H1 (cell line): ENCODE measurements at regions not wholly inside any gene's neighbourhood (a gene's known extent, or its start where the extent isn't known, plus 50 kb on each side); places are given as distances from the start of the nearest gene placed in this dataset.

Source experiments
- CTCF ChIA-PET: fragments of 300-600 bp; sonication (Branson Sonifier 250); formaldehyde crosslinking; loops from one replicate; lab custom pipeline; 2021; ENCODE audit not compliant: partially characterized antibody; lab: Charles Lee
- POLR2A ChIA-PET: fragments of 300-600 bp; sonication (Branson Sonifier 250); formaldehyde crosslinking; loops from one replicate; lab custom pipeline; 2021; ENCODE audit warnings: inconsistent platforms; ENCODE audit not compliant: partially characterized antibody; lab: Charles Lee
- DNase-seq, 2 experiments: peaks; one replicate each; pipeline versions ENCODE4 v3.0.0 to v3.0.0-alpha.2; 2010 to 2022; ENCODE audit warnings: low spot score in 2 of 2, low read depth in 1 of 2, mixed read lengths in 1 of 2
- FAIRE-seq: peaks from 2 replicates; lab custom pipeline; 2011; peaks lifted over from hg19 to GRCh38; lab: Jason Lieb, UNC
- H2AFZ ChIP-seq: 2 replicates; pipeline ENCODE4 v1.8.1; 2012; ENCODE audit warnings: low read length, inconsistent platforms
- H2AK5ac ChIP-seq: 2 replicates; pipeline ENCODE4 v1.6.1; 2013; ENCODE audit warnings: low read depth, low read length
- H2BK120ac ChIP-seq: replicated peaks from 2 replicates; pipeline ENCODE3; 2013; ENCODE audit warnings: low read depth, low read length, inconsistent platforms
- H2BK12ac ChIP-seq: 2 replicates; pipeline ENCODE4 v1.6.1; 2013; ENCODE audit warnings: low read depth, low read length
- H2BK15ac ChIP-seq: 2 replicates; pipeline ENCODE4 v1.6.1; 2013; ENCODE audit warnings: low read length
- H2BK20ac ChIP-seq: 2 replicates; pipeline ENCODE4 v1.6.1; 2013; ENCODE audit warnings: low read length
- H2BK5ac ChIP-seq: 2 replicates; pipeline ENCODE4 v1.6.1; 2013; ENCODE audit warnings: low read depth, low read length
- H3K14ac ChIP-seq: 2 replicates; pipeline ENCODE4 v1.6.1; 2013; ENCODE audit warnings: inconsistent platforms; ENCODE audit not compliant: insufficient read length
- H3K18ac ChIP-seq: 2 replicates; pipeline ENCODE4 v1.6.1; 2013; ENCODE audit warnings: low read length; ENCODE audit errors: extremely low read depth
- H3K23ac ChIP-seq: 2 replicates; pipeline ENCODE4 v1.6.1; 2013; ENCODE audit warnings: inconsistent platforms; ENCODE audit not compliant: insufficient read length
- H3K23me2 ChIP-seq: 2 replicates; pipeline ENCODE4 v1.6.1; 2013; ENCODE audit warnings: low read depth, low read length
- H3K27ac ChIP-seq: 2 replicates; pipeline ENCODE4 v1.6.1; 2011; ENCODE audit warnings: low read depth, low read length, inconsistent platforms
- H3K27me3 ChIP-seq, 4 experiments: replicated peaks in 1 of 4; 1 replicate in 1 of 4; 2 replicates in 3 of 4; pipeline versions ENCODE4 v1.6.1 to v1.8.1; 2011 to 2013; ENCODE audit warnings: low read length in 3 of 4, mild to moderate bottlenecking in 3 of 4, inconsistent platforms in 2 of 4, mixed read lengths in 2 of 4, moderate library complexity in 1 of 4; ENCODE audit not compliant: control insufficient read depth in 3 of 4, insufficient read depth in 3 of 4; ENCODE audit errors: extremely low read depth in 1 of 4
- H3K36me3 ChIP-seq, 4 experiments: 2 replicates each; pipeline versions ENCODE4 v1.6.1 to v1.8.1; 2011 to 2013; ENCODE audit warnings: mild to moderate bottlenecking in 4 of 4, low read length in 3 of 4, moderate library complexity in 2 of 4, control low read depth in 1 of 4, inconsistent platforms in 1 of 4; ENCODE audit not compliant: insufficient read depth in 4 of 4, control insufficient read depth in 2 of 4
- H3K4ac ChIP-seq: replicated peaks from 2 replicates; pipeline ENCODE3; 2013; ENCODE audit warnings: low read length, low read depth, mixed read lengths, inconsistent platforms; ENCODE audit not compliant: insufficient read length
- H3K4me1 ChIP-seq, 4 experiments: replicated peaks in 1 of 4; 1 replicate in 1 of 4; 2 replicates in 3 of 4; pipeline versions ENCODE4 v1.6.1 to v1.8.1; 2011 to 2013; ENCODE audit warnings: low read length in 3 of 4, inconsistent platforms in 2 of 4, mixed read lengths in 1 of 4; ENCODE audit not compliant: insufficient read depth in 4 of 4, control insufficient read depth in 3 of 4
- H3K4me2 ChIP-seq, 2 experiments: 2 replicates each; pipeline versions ENCODE4 v1.6.1 to v1.8.1; 2011 to 2013; ENCODE audit warnings: low read depth in 2 of 2, low read length in 2 of 2, control low read depth in 1 of 2, inconsistent platforms in 1 of 2, mild to moderate bottlenecking in 1 of 2; ENCODE audit not compliant: insufficient read depth in 1 of 2
- H3K4me3 ChIP-seq, 4 experiments: fragments of 200-600, 300-600 bp in 1 of 4; sonication (generic), shearing (Covaris generic), sonication (Bioruptor Twin) in 1 of 4; 2 replicates each; pipeline versions ENCODE4 v1.5.1 to v1.8.1; 2011 to 2016; ENCODE audit warnings: low read length in 4 of 4, low read depth in 3 of 4, control low read depth in 2 of 4, inconsistent platforms in 2 of 4, mild to moderate bottlenecking in 2 of 4, mixed read lengths in 1 of 4, moderate library complexity in 1 of 4; ENCODE audit not compliant: insufficient read depth in 2 of 4; ENCODE audit errors: extremely low read depth in 1 of 4
- H3K56ac ChIP-seq: replicated peaks from 2 replicates; pipeline ENCODE3; 2013; ENCODE audit warnings: low read depth, mild to moderate bottlenecking, mixed read lengths, low read length, inconsistent platforms; ENCODE audit not compliant: insufficient read length
- H3K79me1 ChIP-seq: 2 replicates; pipeline ENCODE4 v1.6.1; 2013; ENCODE audit warnings: low read depth, low read length, control low read depth
- H3K79me2 ChIP-seq, 2 experiments: 2 replicates each; pipeline versions ENCODE4 v1.6.1 to v1.8.1; 2012 to 2013; ENCODE audit warnings: low read length in 2 of 2, mild to moderate bottlenecking in 2 of 2, inconsistent platforms in 1 of 2; ENCODE audit not compliant: insufficient read depth in 2 of 2, control insufficient read depth in 1 of 2
- H3K9ac ChIP-seq, 4 experiments: replicated peaks in 1 of 4; 1 replicate in 1 of 4; 2 replicates in 3 of 4; pipeline versions ENCODE4 v1.6.1 to v1.8.1; 2011 to 2013; ENCODE audit warnings: low read depth in 3 of 4, low read length in 3 of 4, control low read depth in 2 of 4, mild to moderate bottlenecking in 2 of 4, moderate library complexity in 2 of 4, inconsistent platforms in 1 of 4; ENCODE audit errors: extremely low read depth in 1 of 4
- H3K9me3 ChIP-seq, 2 experiments: 2 replicates each; pipeline versions ENCODE4 v1.6.1 to v1.8.1; 2012 to 2013; ENCODE audit warnings: mild to moderate bottlenecking in 2 of 2, moderate library complexity in 2 of 2, control low read depth in 1 of 2, inconsistent platforms in 1 of 2, low read depth in 1 of 2, low read length in 1 of 2, mixed read lengths in 1 of 2; ENCODE audit not compliant: insufficient read depth in 2 of 2
- H4K20me1 ChIP-seq, 2 experiments: replicated peaks in 1 of 2; 2 replicates each; pipeline versions ENCODE3 to v1.8.1; 2011 to 2013; ENCODE audit warnings: inconsistent platforms in 2 of 2, low read length in 2 of 2, mild to moderate bottlenecking in 1 of 2; ENCODE audit not compliant: insufficient read depth in 2 of 2, control insufficient read depth in 1 of 2
- H4K5ac ChIP-seq: 2 replicates; pipeline ENCODE4 v1.6.1; 2013; ENCODE audit warnings: low read length, low read depth, mixed read lengths, inconsistent platforms; ENCODE audit not compliant: insufficient read length
- H4K8ac ChIP-seq: 2 replicates; pipeline ENCODE4 v1.8.0; 2013; ENCODE audit warnings: mild to moderate bottlenecking, moderate library complexity, low read length, inconsistent platforms; ENCODE audit not compliant: insufficient read depth; ENCODE audit errors: extremely low read depth
- H4K91ac ChIP-seq: replicated peaks from 2 replicates; pipeline ENCODE3; 2013; ENCODE audit warnings: low read length, mixed read lengths, inconsistent platforms; ENCODE audit not compliant: insufficient read length
- BRCA1 ChIP-seq: IDR thresholded peaks from 2 replicates; pipeline ENCODE4 v1.6.1; 2012; ENCODE audit warnings: low read depth, low read length, improper control_type of control experiment
- CBX8 ChIP-seq: fragments of 300-800, 300-1000 bp; sonication (generic); IDR thresholded peaks from 2 replicates; pipeline ENCODE4 v1.7.1; 2016; ENCODE audit warnings: low read depth, low read length, borderline replicate concordance
- CHD1 ChIP-seq: IDR thresholded peaks from 2 replicates; pipeline ENCODE4 v1.6.1; 2012; ENCODE audit warnings: low read depth, low read length, improper control_type of control experiment
- CTBP2 ChIP-seq: IDR thresholded peaks from 2 replicates; pipeline ENCODE4 v1.7.0; 2011; ENCODE audit warnings: borderline replicate concordance, mild to moderate bottlenecking, moderate library complexity, mixed read lengths, low read length; ENCODE audit not compliant: insufficient read depth, insufficient read length
- KDM1A ChIP-seq: fragments of 200-600, 300-600 bp; sonication (generic); IDR thresholded peaks from 2 replicates; pipeline ENCODE4 v1.7.1; 2016; ENCODE audit warnings: mild to moderate bottlenecking, low read length, borderline replicate concordance
- KDM4A ChIP-seq: IDR thresholded peaks from one replicate; pipeline ENCODE4 v1.7.1; 2012; ENCODE audit warnings: low read depth, mild to moderate bottlenecking, moderate library complexity, low read length, inconsistent platforms; ENCODE audit not compliant: severe bottlenecking
- MAFK ChIP-seq: IDR thresholded peaks from 2 replicates; pipeline ENCODE4 v1.6.1; 2012; ENCODE audit warnings: low read depth, mild to moderate bottlenecking, improper control_type of control experiment, low read length
- NRF1 ChIP-seq: IDR thresholded peaks from 2 replicates; pipeline ENCODE4 v1.6.1; 2011; ENCODE audit warnings: mild to moderate bottlenecking, low read depth, low read length, improper control_type of control experiment
- POU5F1 ChIP-seq: IDR thresholded peaks from 2 replicates; pipeline ENCODE4 v1.6.1; 2011; ENCODE audit warnings: low read depth, mild to moderate bottlenecking, low read length, moderate library complexity
- RFX5 ChIP-seq: IDR thresholded peaks from 2 replicates; pipeline ENCODE4 v1.6.1; 2011; ENCODE audit warnings: low read depth, low read length, improper control_type of control experiment, borderline replicate concordance
- SIRT6 ChIP-seq: IDR thresholded peaks from one replicate; pipeline ENCODE4 v1.7.1; 2012; ENCODE audit warnings: low read length, inconsistent platforms
- SP1 ChIP-seq: IDR thresholded peaks from 2 replicates; pipeline ENCODE4 v1.6.1; 2011; ENCODE audit warnings: low read depth, low read length
- TAF7 ChIP-seq: optimal IDR thresholded peaks from 2 replicates; pipeline ENCODE3; 2011; ENCODE audit warnings: low read depth, mild to moderate bottlenecking, inconsistent platforms, low read length, moderate library complexity, borderline replicate concordance
- WGBS, 2 experiments: shearing (Covaris generic) in 1 of 2; methylation state at CpG; one replicate each; pipeline versions ENCODE4 v1.1.6 to v1.1.7; 2013 to 2015; ENCODE audit warnings: low lambda C conversion rate in 2 of 2, mixed read lengths in 2 of 2, inconsistent platforms in 1 of 2, low coverage in 1 of 2, missing lambda C conversion rate in 1 of 2; ENCODE audit not compliant: insufficient replicate concordance in 2 of 2, insufficient coverage in 1 of 2, insufficient read length in 1 of 2; ENCODE audit errors: extremely low coverage in 1 of 2, missing lambda C conversion rate in 1 of 2; 5-methylcytosine and 5-hydroxymethylcytosine counted together
- TF ChIP-seq, protein P1 (sequence below): IDR thresholded peaks from 2 replicates; pipeline ENCODE4 v1.6.1; 2011; ENCODE audit warnings: low read length, improper control_type of control experiment

DNA sequence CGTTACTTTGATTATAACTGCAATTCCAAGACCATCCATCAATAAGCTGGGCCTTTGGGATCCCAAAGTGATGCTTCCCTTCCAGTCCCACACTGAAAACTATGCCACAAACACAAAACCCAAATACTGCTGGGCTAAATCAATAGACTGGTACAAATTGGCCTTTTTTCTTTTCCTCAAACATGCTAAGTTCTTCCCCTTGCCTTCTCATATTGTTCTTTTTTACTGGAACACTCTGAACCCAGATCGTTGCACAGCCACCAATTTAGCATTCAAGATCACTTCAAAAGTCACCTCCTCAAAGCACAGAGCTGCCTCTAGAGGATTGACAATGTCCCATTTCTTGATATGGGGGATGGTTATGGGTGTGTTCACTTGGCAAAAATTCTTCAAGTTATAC, 66.0 kb downstream of the ACTL7B start:
- H3K79me1 ChIP-seq: no peaks in the 10 kb centered on the region
- H3K18ac ChIP-seq: no peak overlapping the region
- H4K5ac ChIP-seq: no peak overlapping the region
- no peak overlapping the region for H3K23ac ChIP-seq
- ChIA-PET CTCF (interaction anchor here (0.7 to 1.3 kb wide), 2 partner anchors 9 to 33 kb away, joined by 3 read pairs; no protein-coding TSS in a partner anchor), POLR2A (no interaction called here)
- no peaks in the 10 kb centered on the region for H4K20me1 ChIP-seq
- DNase-seq (no peak), FAIRE-seq (no peak)
- 64% methylated on average over 2 of the region's 2 CpGs; no CpG with 5 or more reads in 1 of the 2 experiments for WGBS, 2 experiments
- no peak overlapping the region for H2AFZ ChIP-seq
- H3K56ac ChIP-seq: no peak overlapping the region
- no peak overlapping the region for H2AK5ac ChIP-seq
- no peak overlapping the region for H3K27ac ChIP-seq
- no peak overlapping the region for H2BK120ac ChIP-seq
- H2BK12ac ChIP-seq: no peak overlapping the region
- H3K36me3 ChIP-seq: no peaks in the 10 kb centered on the region
- H3K4me1 ChIP-seq: peaks cover 0 to 3% (median 1%) of the 10 kb centered on the region in 4 experiments; a peak in 2 of 7 replicates
- no peak for TF ChIP-seq BRCA1
- no peak for TF ChIP-seq CHD1
- no peak for TF ChIP-seq NRF1
- no peak for TF ChIP-seq KDM1A
- no peak for TF ChIP-seq CTBP2
- no peak for TF ChIP-seq POU5F1
- TF ChIP-seq, protein P1, sequence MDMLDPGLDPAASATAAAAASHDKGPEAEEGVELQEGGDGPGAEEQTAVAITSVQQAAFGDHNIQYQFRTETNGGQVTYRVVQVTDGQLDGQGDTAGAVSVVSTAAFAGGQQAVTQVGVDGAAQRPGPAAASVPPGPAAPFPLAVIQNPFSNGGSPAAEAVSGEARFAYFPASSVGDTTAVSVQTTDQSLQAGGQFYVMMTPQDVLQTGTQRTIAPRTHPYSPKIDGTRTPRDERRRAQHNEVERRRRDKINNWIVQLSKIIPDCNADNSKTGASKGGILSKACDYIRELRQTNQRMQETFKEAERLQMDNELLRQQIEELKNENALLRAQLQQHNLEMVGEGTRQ: no peak
- TF ChIP-seq RFX5: no peak
- no peak for TF ChIP-seq MAFK
- no peak for TF ChIP-seq TAF7
- no peak for TF ChIP-seq CBX8
- TF ChIP-seq SIRT6: no peak
- TF ChIP-seq SP1: no peak
- TF ChIP-seq KDM4A: no peak
- TF ChIP-seq, all 59 proteins: peak for 0
- Histone ChIP-seq H3K23me2 (no peaks in the 10 kb centered on the region), H3K27me3 (no peaks in the 10 kb centered on the region), H3K4me2 (no peak overlapping the region), H2BK5ac (no peak overlapping the region), H2BK20ac (no peak overlapping the region), H4K91ac (no peak overlapping the region), H3K9me3 (peaks cover 3 to 4% of the 10 kb centered on the region in 2 experiments; a peak in 2 of 4 replicates), H4K8ac (no peak overlapping the region), H3K14ac (no peak overlapping the region), H2BK15ac (no peak overlapping the region), H3K9ac (no peak overlapping the region), H3K4ac (no peak overlapping the region), H3K79me2 (no peaks in the 10 kb centered on the region), H3K4me3 (no peak overlapping the region)
